ENCODE measurements at regions not wholly inside any gene's neighbourhood (a gene's known extent, or its start where the extent isn't known, plus 50 kb on each side); places are given as distances from the start of the nearest gene placed in this dataset.

DNA sequence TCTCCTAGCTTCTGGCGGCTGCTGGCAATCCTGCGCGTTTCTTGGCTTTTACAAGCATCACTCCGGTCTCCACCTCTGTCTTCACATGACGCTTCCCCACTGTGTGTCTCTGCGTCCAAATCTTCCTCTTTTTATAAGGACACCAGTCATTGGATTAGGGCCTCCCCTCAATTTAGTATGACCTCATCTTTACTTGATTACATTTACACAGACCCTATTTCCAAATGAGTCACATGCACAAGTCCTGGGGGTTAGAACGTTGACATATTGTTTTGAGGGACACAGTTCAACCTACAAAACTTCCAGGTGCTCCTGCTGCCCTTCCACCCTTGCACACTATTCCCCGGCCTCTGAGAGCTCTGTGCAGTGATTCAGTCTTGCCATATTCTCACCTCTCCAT is 215.3 kb downstream of the OPA1 start:
- TF ChIP-seq, protein P1, sequence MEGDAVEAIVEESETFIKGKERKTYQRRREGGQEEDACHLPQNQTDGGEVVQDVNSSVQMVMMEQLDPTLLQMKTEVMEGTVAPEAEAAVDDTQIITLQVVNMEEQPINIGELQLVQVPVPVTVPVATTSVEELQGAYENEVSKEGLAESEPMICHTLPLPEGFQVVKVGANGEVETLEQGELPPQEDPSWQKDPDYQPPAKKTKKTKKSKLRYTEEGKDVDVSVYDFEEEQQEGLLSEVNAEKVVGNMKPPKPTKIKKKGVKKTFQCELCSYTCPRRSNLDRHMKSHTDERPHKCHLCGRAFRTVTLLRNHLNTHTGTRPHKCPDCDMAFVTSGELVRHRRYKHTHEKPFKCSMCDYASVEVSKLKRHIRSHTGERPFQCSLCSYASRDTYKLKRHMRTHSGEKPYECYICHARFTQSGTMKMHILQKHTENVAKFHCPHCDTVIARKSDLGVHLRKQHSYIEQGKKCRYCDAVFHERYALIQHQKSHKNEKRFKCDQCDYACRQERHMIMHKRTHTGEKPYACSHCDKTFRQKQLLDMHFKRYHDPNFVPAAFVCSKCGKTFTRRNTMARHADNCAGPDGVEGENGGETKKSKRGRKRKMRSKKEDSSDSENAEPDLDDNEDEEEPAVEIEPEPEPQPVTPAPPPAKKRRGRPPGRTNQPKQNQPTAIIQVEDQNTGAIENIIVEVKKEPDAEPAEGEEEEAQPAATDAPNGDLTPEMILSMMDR (IDR thresholded peaks at IDR 0.05): no peak
- TF ChIP-seq POLR2AphosphoS5 (IDR thresholded peaks at IDR 0.05): no peak
